Hepatocyte (in vitro differentiated cells): ENCODE measurements at regions not wholly inside any gene's neighbourhood (a gene's known extent, or its start where the extent isn't known, plus 50 kb on each side); places are given as distances from the start of the nearest gene placed in this dataset.
A peak's percentile ranks its signal among the peaks of the same experiment; 100 is the strongest.

Experiments used
- DNase-seq: peaks from one replicate; pipeline ENCODE4 v3.0.0-alpha.2; 2016; ENCODE audit warnings: low spot score
- H2AFZ ChIP-seq: fragments of 200-600 bp; sonication (generic); 2 replicates; pipeline ENCODE4 v1.6.0; 2016; ENCODE audit warnings: antibody characterized with exemption, mild to moderate bottlenecking
- H3K27ac ChIP-seq: fragments of 200-600 bp; sonication (generic); 2 replicates; pipeline ENCODE4 v1.5.1; 2016; ENCODE audit warnings: mild to moderate bottlenecking
- H3K27me3 ChIP-seq: fragments of 200-600 bp; sonication (generic); 2 replicates; pipeline ENCODE4 v1.6.1; 2016
- H3K36me3 ChIP-seq: fragments of 200-600 bp; sonication (generic); replicated peaks from 2 replicates; pipeline ENCODE4 v1.5.1; 2016; ENCODE audit warnings: low read depth; ENCODE audit not compliant: insufficient read depth
- H3K4me1 ChIP-seq: fragments of 200-600 bp; sonication (generic); 2 replicates; pipeline ENCODE4 v1.5.1; 2016; ENCODE audit warnings: mild to moderate bottlenecking, moderate library complexity; ENCODE audit not compliant: insufficient read depth
- H3K4me2 ChIP-seq: fragments of 200-600 bp; sonication (generic); 2 replicates; pipeline ENCODE4 v1.6.0; 2016
- H3K4me3 ChIP-seq: fragments of 200-600 bp; sonication (generic); 2 replicates; pipeline ENCODE4 v1.5.1; 2016; ENCODE audit warnings: mild to moderate bottlenecking
- H3K79me2 ChIP-seq: fragments of 200-600 bp; sonication (generic); 2 replicates; pipeline ENCODE4 v1.6.0; 2017; ENCODE audit warnings: mild to moderate bottlenecking
- H3K9me2 ChIP-seq: fragments of 200-600 bp; sonication (generic); replicated peaks from 2 replicates; pipeline ENCODE4 v1.6.0; 2017; ENCODE audit warnings: mild to moderate bottlenecking; ENCODE audit not compliant: insufficient read depth
- H3K9me3 ChIP-seq: fragments of 200-600 bp; sonication (generic); 2 replicates; pipeline ENCODE4 v1.5.1; 2016; ENCODE audit warnings: low read depth, mild to moderate bottlenecking
- H4K20me1 ChIP-seq: fragments of 200-600 bp; sonication (generic); 2 replicates; pipeline ENCODE4 v1.6.0; 2016; ENCODE audit warnings: mild to moderate bottlenecking; ENCODE audit not compliant: insufficient read depth, poor library complexity, severe bottlenecking
- EZH2 ChIP-seq: fragments of 200-600 bp; sonication (generic); IDR thresholded peaks from 2 replicates; pipeline ENCODE4 v1.6.1; 2016; ENCODE audit warnings: antibody characterized with exemption, mild to moderate bottlenecking, borderline replicate concordance
- EZH2phosphoT487 ChIP-seq: fragments of 200-600 bp; sonication (generic); IDR thresholded peaks from one replicate; pipeline ENCODE4 v1.6.1; 2018; ENCODE audit warnings: antibody characterized with exemption, mild to moderate bottlenecking, low read depth, moderate library complexity; ENCODE audit not compliant: unreplicated experiment, severe bottlenecking
- WGBS: methylation state at CpG from one replicate; pipeline ENCODE4 v1.1.6; 2016; ENCODE audit warnings: low lambda C conversion rate; ENCODE audit errors: missing lambda C conversion rate; 5-methylcytosine and 5-hydroxymethylcytosine counted together
- TF ChIP-seq, protein P1 (sequence below): fragments of 200-600 bp; sonication (generic); IDR thresholded peaks from 2 replicates; pipeline ENCODE4 v1.5.1; 2016; ENCODE audit warnings: antibody characterized with exemption, mild to moderate bottlenecking; ENCODE audit not compliant: poor library complexity

DNA sequence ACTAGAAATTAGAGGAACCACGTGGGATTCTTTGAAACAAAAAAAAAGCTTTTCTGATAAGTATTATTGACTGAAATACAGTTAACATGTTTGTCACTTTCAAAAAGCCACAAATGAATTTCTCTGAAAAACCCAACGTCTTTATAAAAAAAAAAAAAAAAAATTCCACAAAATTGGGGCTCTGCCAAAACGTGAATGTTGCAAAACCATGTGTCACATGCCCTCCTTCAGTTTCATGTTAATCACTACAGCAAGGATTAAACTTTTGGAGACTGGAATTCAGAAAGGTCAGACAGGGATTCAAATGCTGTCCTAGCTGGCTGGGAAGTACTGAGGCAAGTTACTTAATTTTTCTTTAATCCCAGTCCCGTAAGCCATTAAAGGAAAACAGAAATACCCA lies 278.0 kb upstream of the KLF14 start:
- TF ChIP-seq, protein P1, sequence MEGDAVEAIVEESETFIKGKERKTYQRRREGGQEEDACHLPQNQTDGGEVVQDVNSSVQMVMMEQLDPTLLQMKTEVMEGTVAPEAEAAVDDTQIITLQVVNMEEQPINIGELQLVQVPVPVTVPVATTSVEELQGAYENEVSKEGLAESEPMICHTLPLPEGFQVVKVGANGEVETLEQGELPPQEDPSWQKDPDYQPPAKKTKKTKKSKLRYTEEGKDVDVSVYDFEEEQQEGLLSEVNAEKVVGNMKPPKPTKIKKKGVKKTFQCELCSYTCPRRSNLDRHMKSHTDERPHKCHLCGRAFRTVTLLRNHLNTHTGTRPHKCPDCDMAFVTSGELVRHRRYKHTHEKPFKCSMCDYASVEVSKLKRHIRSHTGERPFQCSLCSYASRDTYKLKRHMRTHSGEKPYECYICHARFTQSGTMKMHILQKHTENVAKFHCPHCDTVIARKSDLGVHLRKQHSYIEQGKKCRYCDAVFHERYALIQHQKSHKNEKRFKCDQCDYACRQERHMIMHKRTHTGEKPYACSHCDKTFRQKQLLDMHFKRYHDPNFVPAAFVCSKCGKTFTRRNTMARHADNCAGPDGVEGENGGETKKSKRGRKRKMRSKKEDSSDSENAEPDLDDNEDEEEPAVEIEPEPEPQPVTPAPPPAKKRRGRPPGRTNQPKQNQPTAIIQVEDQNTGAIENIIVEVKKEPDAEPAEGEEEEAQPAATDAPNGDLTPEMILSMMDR: no peak
- TF ChIP-seq EZH2: no peak
- TF ChIP-seq EZH2phosphoT487: no peak
- 64% methylated on average over 4 of the region's 4 CpGs for WGBS
- no peaks in the 10 kb centered on the region for H3K9me2 ChIP-seq
- H3K4me2 ChIP-seq: no peak overlapping the region
- H3K4me1 ChIP-seq: peaks cover 24% of the 10 kb centered on the region
- H3K27ac ChIP-seq: peak overlapping the region; percentile 76
- H3K4me3 ChIP-seq: no peak overlapping the region
- H2AFZ ChIP-seq: no peak overlapping the region
- peak; percentile 38 for DNase-seq
- no peaks in the 10 kb centered on the region for H3K36me3 ChIP-seq
- no peaks in the 10 kb centered on the region for H3K27me3 ChIP-seq
- H4K20me1 ChIP-seq: no peaks in the 10 kb centered on the region
- peaks cover 5% of the 10 kb centered on the region for H3K79me2 ChIP-seq
- no peaks in the 10 kb centered on the region for H3K9me3 ChIP-seq

DNA sequence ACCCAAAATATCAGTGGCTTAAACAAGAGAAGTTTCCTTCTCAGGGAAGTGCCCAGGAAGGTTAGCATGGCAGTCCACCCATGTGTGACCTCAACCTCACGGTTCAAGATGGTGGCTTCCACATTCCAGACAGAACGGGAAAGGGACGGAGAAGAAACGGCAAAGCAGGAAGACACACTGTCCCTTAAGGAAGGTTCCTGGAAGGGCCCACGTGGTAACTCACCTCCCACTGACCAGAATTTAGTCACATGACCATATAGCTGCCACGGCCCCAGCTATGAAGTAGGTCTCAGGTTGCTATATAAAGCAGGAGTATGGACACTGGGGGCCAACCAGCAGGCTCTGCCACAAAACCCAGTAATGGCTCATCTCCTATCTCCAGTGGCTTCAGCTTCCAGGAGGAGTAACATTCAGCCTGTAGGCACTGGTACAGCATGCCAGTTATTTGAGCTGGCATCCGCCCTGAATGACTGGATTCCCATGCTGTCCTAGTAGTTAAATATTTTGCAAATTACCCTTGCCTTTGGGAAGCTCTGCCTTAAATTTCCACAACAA lies 278.5 kb upstream of the KLF14 start:
- Histone ChIP-seq H3K9me3 (no peaks in the 10 kb centered on the region), H3K4me1 (peaks cover 21% of the 10 kb centered on the region), H3K4me2 (no peak overlapping the region), H3K36me3 (no peaks in the 10 kb centered on the region), H3K4me3 (no peak overlapping the region), H4K20me1 (no peaks in the 10 kb centered on the region), H3K27me3 (no peaks in the 10 kb centered on the region), H3K79me2 (peaks cover 5% of the 10 kb centered on the region), H3K27ac (peak overlapping the region; percentile 76), H2AFZ (no peak overlapping the region), H3K9me2 (no peaks in the 10 kb centered on the region)
- 95% methylated on average over 7 of the region's 7 CpGs for WGBS
- TF ChIP-seq, protein P1: no peak
- no peak for TF ChIP-seq EZH2
- TF ChIP-seq EZH2phosphoT487: no peak
- no peak for DNase-seq

DNA sequence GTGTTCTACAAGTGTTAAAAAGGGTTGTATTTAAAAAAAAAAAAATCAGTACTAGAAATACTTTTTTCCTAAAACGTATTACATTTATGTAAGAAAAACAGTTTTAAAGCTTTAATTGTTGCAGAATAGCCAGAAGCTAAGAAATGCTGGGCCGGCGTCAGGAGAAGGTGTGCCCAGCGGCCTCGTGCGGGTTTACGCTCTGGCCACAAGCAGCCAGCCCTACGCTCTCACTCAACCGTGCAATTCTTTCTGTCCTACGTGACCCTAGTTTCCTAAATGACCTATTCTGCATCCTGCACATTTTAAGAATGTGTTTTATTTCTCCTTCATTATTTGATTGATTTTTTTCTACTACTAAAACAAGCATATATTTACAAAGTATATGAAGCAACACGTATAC lies 279.7 kb upstream of the KLF14 start:
- no peak overlapping the region for H3K4me2 ChIP-seq
- TF ChIP-seq EZH2 (no peak), EZH2phosphoT487 (no peak)
- TF ChIP-seq, protein P1: no peak
- WGBS: 95% methylated on average over 11 of the region's 11 CpGs
- no peak for DNase-seq
- peaks cover 21% of the 10 kb centered on the region for H3K4me1 ChIP-seq
- no peak overlapping the region for H2AFZ ChIP-seq
- H3K9me3 ChIP-seq: no peaks in the 10 kb centered on the region
- no peaks in the 10 kb centered on the region for H3K27me3 ChIP-seq
- H3K4me3 ChIP-seq: no peak overlapping the region
- H3K9me2 ChIP-seq: no peaks in the 10 kb centered on the region
- H3K27ac ChIP-seq: no peak overlapping the region
- no peaks in the 10 kb centered on the region for H3K36me3 ChIP-seq
- H3K79me2 ChIP-seq: peaks cover 5% of the 10 kb centered on the region
- H4K20me1 ChIP-seq: no peaks in the 10 kb centered on the region
